BJ (cell line): ENCODE measurements at regions not wholly inside any gene's neighbourhood (a gene's known extent, or its start where the extent isn't known, plus 50 kb on each side); places are given as distances from the start of the nearest gene placed in this dataset.
"Not testable (repeated sequence)": the region's sequence is repeated elsewhere in the genome, so short reads cannot be mapped to it uniquely, and the experiment has no call there.

Experiments used
- CTCF ChIA-PET: fragments of 350-600 bp; formaldehyde crosslinking; extraction: SDS; loops from one replicate; lab custom pipeline; 2021; ENCODE audit warnings: antibody characterized with exemption, inconsistent platforms; lab: Yijun Ruan, JAX
- POLR2A ChIA-PET: fragments of 300-600 bp; sonication (Branson Sonifier 250); formaldehyde crosslinking; extraction: SDS; loops from one replicate; lab custom pipeline; 2021; ENCODE audit warnings: antibody characterized with exemption; lab: Charles Lee
- DNase-seq: peaks from one replicate; pipeline ENCODE4 v3.0.0-alpha.2; 2011; ENCODE audit warnings: low read depth
- H3K27me3 ChIP-seq: 2 replicates; pipeline ENCODE4 v1.6.0; 2011; ENCODE audit warnings: low read length; ENCODE audit not compliant: control insufficient read depth, insufficient read depth
- H3K36me3 ChIP-seq: 2 replicates; pipeline ENCODE4 v1.5.1; 2011; ENCODE audit warnings: low read length; ENCODE audit not compliant: control insufficient read depth, insufficient read depth
- H3K4me3 ChIP-seq: 2 replicates; pipeline ENCODE4 v1.5.1; 2011; ENCODE audit warnings: low read depth, mild to moderate bottlenecking, control low read depth, low read length
- TF ChIP-seq, protein P1 (sequence below): IDR thresholded peaks from 2 replicates; pipeline ENCODE4 v1.5.1; 2011; ENCODE audit warnings: low read depth, mild to moderate bottlenecking, control low read depth, inconsistent platforms, low read length, moderate library complexity; ENCODE audit not compliant: insufficient read depth

DNA sequence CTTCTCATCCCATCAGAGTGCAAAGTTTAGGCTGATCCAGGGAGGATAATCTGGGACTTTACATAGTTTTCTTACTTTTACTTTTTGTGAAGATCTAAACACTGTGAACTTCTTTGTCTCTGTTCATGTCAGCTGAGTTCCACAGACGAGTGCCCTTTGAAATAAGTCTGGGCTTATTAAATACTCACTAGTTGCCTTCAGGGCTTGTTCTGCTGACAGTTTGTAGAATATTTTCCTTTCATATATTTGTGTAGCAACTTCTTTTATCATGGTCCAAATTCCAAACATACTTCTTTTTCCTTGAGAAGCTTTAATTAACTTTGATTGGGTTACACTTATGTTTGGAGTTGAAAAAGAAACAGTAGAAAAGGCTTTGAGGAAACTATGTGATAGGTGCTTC, 109.6 kb downstream of the SH2D1A start:
- CTCF ChIA-PET: no interaction called here
- Histone ChIP-seq H3K4me3 (no peak overlapping the region), H3K27me3 (no peaks in the 10 kb centered on the region), H3K36me3 (no peaks in the 10 kb centered on the region)
- no peak for DNase-seq
- TF ChIP-seq, protein P1, sequence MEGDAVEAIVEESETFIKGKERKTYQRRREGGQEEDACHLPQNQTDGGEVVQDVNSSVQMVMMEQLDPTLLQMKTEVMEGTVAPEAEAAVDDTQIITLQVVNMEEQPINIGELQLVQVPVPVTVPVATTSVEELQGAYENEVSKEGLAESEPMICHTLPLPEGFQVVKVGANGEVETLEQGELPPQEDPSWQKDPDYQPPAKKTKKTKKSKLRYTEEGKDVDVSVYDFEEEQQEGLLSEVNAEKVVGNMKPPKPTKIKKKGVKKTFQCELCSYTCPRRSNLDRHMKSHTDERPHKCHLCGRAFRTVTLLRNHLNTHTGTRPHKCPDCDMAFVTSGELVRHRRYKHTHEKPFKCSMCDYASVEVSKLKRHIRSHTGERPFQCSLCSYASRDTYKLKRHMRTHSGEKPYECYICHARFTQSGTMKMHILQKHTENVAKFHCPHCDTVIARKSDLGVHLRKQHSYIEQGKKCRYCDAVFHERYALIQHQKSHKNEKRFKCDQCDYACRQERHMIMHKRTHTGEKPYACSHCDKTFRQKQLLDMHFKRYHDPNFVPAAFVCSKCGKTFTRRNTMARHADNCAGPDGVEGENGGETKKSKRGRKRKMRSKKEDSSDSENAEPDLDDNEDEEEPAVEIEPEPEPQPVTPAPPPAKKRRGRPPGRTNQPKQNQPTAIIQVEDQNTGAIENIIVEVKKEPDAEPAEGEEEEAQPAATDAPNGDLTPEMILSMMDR: no peak
- POLR2A ChIA-PET: no interaction called here

DNA sequence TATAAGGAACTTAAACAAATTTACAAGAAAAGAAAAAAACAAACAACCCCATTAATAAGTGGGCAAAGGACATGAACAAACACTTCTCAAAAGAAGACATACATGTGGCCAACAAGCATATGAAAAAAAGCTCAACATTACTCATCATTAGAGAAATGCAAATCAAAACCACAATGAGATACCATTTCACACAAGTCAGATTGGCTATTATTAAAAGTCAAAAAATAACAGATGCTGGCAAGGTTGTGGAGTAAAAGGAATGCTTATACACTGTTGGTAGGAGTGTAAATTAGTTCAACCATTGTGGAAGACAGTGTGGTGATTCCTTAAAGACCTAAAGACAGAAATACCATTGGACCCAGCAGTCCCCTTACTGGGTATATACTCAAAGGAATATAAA, 113.5 kb downstream of the SH2D1A start:
- POLR2A ChIA-PET, CTCF ChIA-PET, DNase-seq, H3K36me3 ChIP-seq, H3K27me3 ChIP-seq, H3K4me3 ChIP-seq: not testable (repeated sequence)

DNA sequence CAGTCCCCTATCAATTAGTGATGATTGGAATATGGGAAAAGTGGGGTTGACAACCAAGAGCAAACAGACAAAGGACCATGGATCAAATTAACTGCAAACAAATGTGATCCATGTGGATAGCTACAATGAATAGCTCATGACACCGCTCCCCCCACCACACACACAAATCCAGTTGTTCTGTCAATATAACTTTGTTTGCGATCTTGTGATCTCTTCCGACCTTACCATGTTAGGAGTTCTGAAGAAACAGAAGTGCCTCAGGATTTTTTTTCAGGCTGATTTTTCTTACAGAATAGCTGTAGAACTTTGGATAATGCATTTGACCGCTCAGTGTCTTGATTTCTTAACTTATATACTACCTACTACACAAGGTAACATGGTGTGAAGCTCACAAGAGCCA, 116.6 kb downstream of the SH2D1A start:
- DNase-seq: no peak
- CTCF ChIA-PET: no interaction called here

DNA sequence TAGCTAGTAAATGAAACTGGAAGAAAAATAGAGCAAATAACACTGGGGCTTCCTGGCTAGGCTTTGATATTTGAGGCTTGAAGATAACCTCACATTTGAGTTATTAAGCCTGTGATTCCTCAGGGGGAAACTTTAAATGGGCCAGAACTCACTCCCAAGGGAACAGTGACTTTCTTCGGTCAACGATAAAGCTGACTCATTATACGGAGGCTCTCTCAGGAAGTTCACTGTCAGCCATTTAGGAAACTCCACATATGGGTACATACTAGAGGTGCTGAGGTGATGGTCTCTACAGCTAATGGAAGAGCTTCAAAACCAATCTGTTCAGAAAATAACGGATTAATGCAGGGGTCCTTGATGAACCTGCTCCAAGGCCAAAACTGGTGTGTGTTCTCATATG, 120.8 kb downstream of the SH2D1A start:
- TF ChIP-seq, protein P1: no peak
- H3K27me3 ChIP-seq: no peaks in the 10 kb centered on the region
- no peak for DNase-seq
- CTCF ChIA-PET: no interaction called here
- no peaks in the 10 kb centered on the region for H3K36me3 ChIP-seq
- POLR2A ChIA-PET: no interaction called here
- no peak overlapping the region for H3K4me3 ChIP-seq

More for the DNA sequence above, 116.6 kb downstream of the SH2D1A start:
- no peaks in the 10 kb centered on the region for H3K36me3 ChIP-seq
- POLR2A ChIA-PET: no interaction called here
- no peaks in the 10 kb centered on the region for H3K27me3 ChIP-seq
- TF ChIP-seq, protein P1: no peak
- H3K4me3 ChIP-seq: no peak overlapping the region

DNA sequence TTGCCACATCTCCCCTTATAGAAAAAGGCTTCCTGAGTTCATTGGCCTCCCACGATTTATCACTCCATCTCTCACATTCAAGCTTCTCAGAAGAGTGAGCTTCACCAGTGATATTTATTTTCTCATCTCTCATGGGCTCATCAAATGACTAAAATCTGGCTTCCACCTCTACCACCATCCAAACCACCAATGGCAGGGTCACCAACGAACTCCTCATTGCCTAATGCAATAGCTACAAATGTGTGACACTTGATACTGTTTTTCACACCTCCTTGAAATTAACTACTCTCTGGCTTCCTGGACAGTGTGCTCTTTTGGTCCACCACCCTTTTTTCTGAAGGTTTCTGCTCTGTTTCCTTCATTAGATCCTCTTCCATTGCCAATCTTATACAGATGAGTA, 129.0 kb downstream of the SH2D1A start:
- Histone ChIP-seq H3K4me3 (no peak overlapping the region), H3K27me3 (no peaks in the 10 kb centered on the region), H3K36me3 (no peaks in the 10 kb centered on the region)
- CTCF ChIA-PET: no interaction called here
- POLR2A ChIA-PET: no interaction called here
- no peak for DNase-seq
- TF ChIP-seq, protein P1: no peak

DNA sequence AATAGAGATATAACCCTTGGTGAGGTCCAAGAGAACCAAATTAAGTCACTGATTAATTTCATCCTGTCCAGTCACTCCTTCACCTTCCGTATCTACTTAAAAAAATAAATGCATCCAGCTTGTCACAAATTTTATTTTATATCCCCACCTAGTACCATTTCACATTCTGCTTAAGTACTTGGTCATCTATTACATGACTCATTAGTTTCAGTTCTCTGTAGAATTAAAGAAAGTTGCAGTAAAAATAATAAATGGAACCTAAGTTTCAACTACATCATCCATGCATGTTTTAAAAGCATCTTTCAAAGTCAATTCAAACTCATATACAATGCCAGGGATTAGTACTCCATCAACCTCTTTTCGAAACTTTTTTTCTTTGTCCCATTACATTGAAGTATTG, 130.2 kb downstream of the SH2D1A start:
- Histone ChIP-seq H3K36me3 (no peaks in the 10 kb centered on the region), H3K4me3 (no peak overlapping the region), H3K27me3 (no peaks in the 10 kb centered on the region)
- POLR2A ChIA-PET: no interaction called here
- CTCF ChIA-PET: no interaction called here
- TF ChIP-seq, protein P1: no peak
- no peak for DNase-seq
